ENCODE measurements at regions not wholly inside any gene's neighbourhood (a gene's known extent, or its start where the extent isn't known, plus 50 kb on each side); places are given as distances from the start of the nearest gene placed in this dataset.

DNA sequence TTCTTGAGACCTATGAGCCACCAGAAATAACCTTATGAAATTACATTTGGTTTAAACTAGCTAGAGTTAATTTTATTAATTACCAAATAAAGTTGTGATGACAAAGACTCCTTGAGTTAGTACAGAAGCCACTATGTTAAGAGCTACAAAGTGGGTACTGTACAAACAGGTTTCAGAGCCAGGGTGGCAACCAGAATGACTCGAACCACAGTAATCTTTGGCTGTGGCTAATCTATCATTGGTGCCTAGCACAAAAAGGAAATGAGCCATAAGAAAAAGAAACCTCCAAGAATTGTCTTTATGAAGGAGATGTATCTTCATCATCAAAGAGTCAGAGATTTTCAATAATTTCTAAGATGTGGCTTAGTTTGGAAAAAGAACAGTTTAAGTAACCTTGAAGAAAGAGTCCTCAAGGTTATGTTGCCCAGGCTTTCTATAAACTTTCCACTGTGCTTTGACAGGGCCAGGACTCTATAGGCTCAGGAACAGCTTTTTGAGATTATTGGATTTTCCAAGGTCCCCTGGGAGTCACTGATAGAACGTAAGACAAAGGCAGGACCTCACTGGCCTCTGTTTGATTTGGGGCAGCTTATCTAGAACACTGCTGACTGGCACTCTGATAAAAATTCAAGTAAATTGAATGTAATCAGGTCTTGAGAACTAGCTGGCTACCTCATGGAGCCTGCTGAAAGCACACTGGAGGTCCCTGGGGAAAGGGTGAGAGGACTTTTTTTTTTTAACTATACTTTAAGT is 777.7 kb downstream of the STIM2 start:
- DNase-seq (no peak), FAIRE-seq (no peak), ATAC-seq (no peak)
- no peak overlapping the region for H3K27ac ChIP-seq
- intact Hi-C loops (cut with DNase I), result no loop called here
- no peak overlapping the region for H3K4me3 ChIP-seq
- no peaks in the 10 kb centered on the region for H3K4me1 ChIP-seq
- no peaks in the 10 kb centered on the region for H3K27me3 ChIP-seq
- no peaks in the 10 kb centered on the region for H3K36me3 ChIP-seq
- TF ChIP-seq CTCF (IDR thresholded peaks at IDR 0.05), result no peak
- 20 to 21% methylated on average over 2 of the region's 2 CpGs for WGBS, 2 donors
- no peaks in the 10 kb centered on the region for H3K9me3 ChIP-seq

DNA sequence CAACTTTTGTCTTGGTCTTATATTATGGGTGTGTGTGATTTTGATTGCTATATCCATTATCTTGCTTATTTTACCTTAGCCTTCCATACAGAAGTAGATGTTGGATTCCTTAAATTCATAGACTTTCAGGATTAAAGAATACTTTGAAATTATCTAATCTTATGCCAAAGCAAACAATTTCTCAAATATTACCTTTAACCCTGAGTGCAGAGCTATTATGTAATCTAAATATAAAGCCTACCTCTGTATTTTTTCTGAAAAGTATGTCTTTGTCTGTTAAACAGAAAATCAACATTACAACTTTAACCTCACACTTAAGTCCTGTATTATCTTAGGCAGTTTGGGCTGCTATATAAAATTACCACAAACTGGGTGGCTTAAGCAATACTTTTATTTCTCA is 782.5 kb downstream of the STIM2 start:
- H3K36me3 ChIP-seq, result no peaks in the 10 kb centered on the region
- no peaks in the 10 kb centered on the region for H3K4me1 ChIP-seq
- H3K27ac ChIP-seq, result no peak overlapping the region
- DNase-seq (no peak), ATAC-seq (peak in 1 of 4 donors; percentile 29), FAIRE-seq (no peak)
- no peaks in the 10 kb centered on the region for H3K27me3 ChIP-seq
- H3K9me3 ChIP-seq, result no peaks in the 10 kb centered on the region
- no peak overlapping the region for H3K4me3 ChIP-seq
- no peak for TF ChIP-seq CTCF (IDR thresholded peaks at IDR 0.05)
- intact Hi-C loops (cut with DNase I), result no loop called here

- 77 to 86% methylated on average over 4 of the region's 4 CpGs for WGBS, 2 donors
- Histone ChIP-seq H3K9me3 (no peaks in the 10 kb centered on the region), H3K4me1 (no peaks in the 10 kb centered on the region), H3K27me3 (no peaks in the 10 kb centered on the region), H3K36me3 (no peaks in the 10 kb centered on the region), H3K4me3 (no peak overlapping the region), H3K27ac (no peak overlapping the region)
- ATAC-seq (no peak), DNase-seq (no peak), FAIRE-seq (no peak)
- no peak for TF ChIP-seq CTCF (IDR thresholded peaks at IDR 0.05)
- intact Hi-C loops (cut with DNase I), result no loop called here
These were observed 787.8 kb downstream of the STIM2 start for GRCh38 chr4:27648416-27648815.

GRCh38 chr4:27662426-27662825 is 801.8 kb downstream of the STIM2 start:
- ATAC-seq (no peak), FAIRE-seq (no peak), DNase-seq (no peak)
- H3K9me3 ChIP-seq, result no peaks in the 10 kb centered on the region
- no peaks in the 10 kb centered on the region for H3K27me3 ChIP-seq
- WGBS, 2 donors, result 66 to 75% methylated on average over 3 of the region's 3 CpGs
- no peak for TF ChIP-seq CTCF (IDR thresholded peaks at IDR 0.05)
- H3K4me1 ChIP-seq, result no peaks in the 10 kb centered on the region
- H3K4me3 ChIP-seq, result no peak overlapping the region
- no peak overlapping the region for H3K27ac ChIP-seq
- intact Hi-C loops (cut with DNase I), result no loop called here
- H3K36me3 ChIP-seq, result no peaks in the 10 kb centered on the region

GRCh38 chr4:27666943-27667342 is 806.3 kb downstream of the STIM2 start:
- Histone ChIP-seq H3K27me3 (no peaks in the 10 kb centered on the region), H3K9me3 (no peaks in the 10 kb centered on the region), H3K36me3 (no peaks in the 10 kb centered on the region), H3K4me3 (no peak overlapping the region), H3K4me1 (peaks cover 0 to 3% (median 0%) of the 10 kb centered on the region in 3 donors), H3K27ac (no peak overlapping the region)
- intact Hi-C loops (cut with DNase I), result no loop called here
- FAIRE-seq, result no peak
- WGBS, 2 donors, result 52 to 61% methylated on average over 3 of the region's 3 CpGs
- DNase-seq, result no peak
- no peak for ATAC-seq
- no peak for TF ChIP-seq CTCF (IDR thresholded peaks at IDR 0.05)
